Neural progenitor cell (in vitro differentiated cells): ENCODE measurements at regions not wholly inside any gene's neighbourhood (a gene's known extent, or its start where the extent isn't known, plus 50 kb on each side); places are given as distances from the start of the nearest gene placed in this dataset.

Experiments
- CTCF ChIP-seq: fragments of 200-600 bp; sonication (generic); IDR thresholded peaks from 2 replicates; pipeline ENCODE4 v1.5.1; 2017; ENCODE audit warnings: antibody characterized with exemption, mild to moderate bottlenecking
- EZH2phosphoT487 ChIP-seq: fragments of 200-600 bp; sonication (generic); IDR thresholded peaks from 2 replicates; pipeline ENCODE4 v1.6.1; 2017; ENCODE audit warnings: antibody characterized with exemption

- TF ChIP-seq CTCF (no peak), EZH2phosphoT487 (no peak)
These were observed 133.8 kb upstream of the CACNA1E start for GRCh38 chr1:181349512-181349911.
